GM23338 (cell line): ENCODE measurements at regions not wholly inside any gene's neighbourhood (a gene's known extent, or its start where the extent isn't known, plus 50 kb on each side); places are given as distances from the start of the nearest gene placed in this dataset.

ENCODE experiments used
- ATAC-seq: fragments of 200-7000 bp; cut with Tn5 transposase; 3 replicates; pipeline ENCODE4 v1.9.1; 2020
- DNase-seq: peaks from one replicate; pipeline ENCODE4 v3.0.0-alpha.2; 2015; ENCODE audit warnings: low spot score
- H2AFZ ChIP-seq: fragments of 200-600 bp; sonication (generic); 2 replicates; pipeline ENCODE4 v1.8.0; 2016; ENCODE audit warnings: antibody characterized with exemption, mild to moderate bottlenecking, moderate library complexity
- H3F3A ChIP-seq: fragments of 200-600 bp; sonication (generic); replicated peaks from 2 replicates; pipeline ENCODE4 v1.8.0; 2017; ENCODE audit warnings: antibody characterized with exemption, mixed run types, low read depth
- H3K27ac ChIP-seq: fragments of 200-600 bp; sonication (generic); 2 replicates; pipeline ENCODE4 v1.6.1; 2016; ENCODE audit warnings: low read depth
- H3K27me3 ChIP-seq: fragments of 200-600 bp; sonication (generic); 2 replicates; pipeline ENCODE4 v1.8.0; 2016; ENCODE audit warnings: mild to moderate bottlenecking, mixed run types, moderate library complexity; ENCODE audit not compliant: insufficient read depth
- H3K36me3 ChIP-seq: fragments of 200-600 bp; sonication (generic); 2 replicates; pipeline ENCODE4 v1.8.0; 2016; ENCODE audit warnings: mild to moderate bottlenecking; ENCODE audit not compliant: insufficient read depth
- H3K4me1 ChIP-seq: fragments of 200-600 bp; sonication (generic); 2 replicates; pipeline ENCODE4 v1.8.0; 2016; ENCODE audit warnings: mild to moderate bottlenecking, moderate library complexity; ENCODE audit not compliant: insufficient read depth
- H3K4me2 ChIP-seq: fragments of 200-600 bp; sonication (generic); 2 replicates; pipeline ENCODE4 v1.7.1; 2017; ENCODE audit warnings: mixed run types
- H3K4me3 ChIP-seq: fragments of 200-600 bp; sonication (generic); 2 replicates; pipeline ENCODE4 v1.6.1; 2016; ENCODE audit warnings: mixed run types
- H3K79me2 ChIP-seq: fragments of 200-600 bp; sonication (generic); replicated peaks from 2 replicates; pipeline ENCODE4 v1.8.0; 2017; ENCODE audit warnings: mild to moderate bottlenecking; ENCODE audit not compliant: insufficient read depth
- H3K9me2 ChIP-seq: fragments of 200-600 bp; sonication (generic); 2 replicates; pipeline ENCODE4 v1.8.0; 2017; ENCODE audit not compliant: insufficient read depth
- H4K20me1 ChIP-seq: fragments of 200-600 bp; sonication (generic); replicated peaks from 2 replicates; pipeline ENCODE4 v1.8.0; 2017; ENCODE audit warnings: mild to moderate bottlenecking; ENCODE audit not compliant: insufficient read depth
- H3K27ac Mint-ChIP-seq: 2 replicates; pipeline ENCODE4 v1.8.0; 2020; ENCODE audit warnings: inconsistent platforms, mild to moderate bottlenecking, moderate library complexity, mixed read lengths
- H3K27me3 Mint-ChIP-seq: 3 replicates; pipeline ENCODE4 v1.8.0; 2022; ENCODE audit warnings: low read depth, mild to moderate bottlenecking, moderate library complexity, mixed read lengths, inconsistent platforms; ENCODE audit not compliant: insufficient read depth, poor library complexity
- H3K36me3 Mint-ChIP-seq: 3 replicates; pipeline ENCODE4 v1.8.0; 2021; ENCODE audit warnings: low read depth, mild to moderate bottlenecking, inconsistent platforms, moderate library complexity, mixed read lengths
- H3K4me1 Mint-ChIP-seq: 3 replicates; pipeline ENCODE4 v1.8.0; 2020; ENCODE audit warnings: mild to moderate bottlenecking, inconsistent platforms, mixed read lengths
- H3K4me3 Mint-ChIP-seq: 3 replicates; pipeline ENCODE4 v1.8.0; 2021; ENCODE audit warnings: moderate library complexity, mild to moderate bottlenecking, inconsistent platforms, mixed read lengths
- H3K9me3 Mint-ChIP-seq: 3 replicates; pipeline ENCODE4 v1.8.0; 2020; ENCODE audit warnings: moderate library complexity, mild to moderate bottlenecking, inconsistent platforms, mixed read lengths
- CREB1 ChIP-seq: fragments of 250-450 bp; sonication (Bioruptor Pico); IDR thresholded peaks from 2 replicates; pipeline ENCODE4 v1.5.0; 2020; ENCODE audit warnings: low read depth, mild to moderate bottlenecking, moderate library complexity
- EZH2 ChIP-seq: fragments of 200-600 bp; sonication (generic); IDR thresholded peaks from one replicate; pipeline ENCODE4 v1.8.0; 2017; ENCODE audit warnings: antibody characterized with exemption, mild to moderate bottlenecking, low read depth; ENCODE audit not compliant: unreplicated experiment
- EZH2phosphoT487 ChIP-seq: fragments of 200-600 bp; sonication (generic); IDR thresholded peaks from one replicate; pipeline ENCODE4 v1.8.1; 2018; ENCODE audit warnings: antibody characterized with exemption; ENCODE audit not compliant: unreplicated experiment
- JUNB ChIP-seq: IDR thresholded peaks from one replicate; pipeline ENCODE4 v1.6.1; 2016; ENCODE audit warnings: antibody characterized with exemption; ENCODE audit not compliant: unreplicated experiment
- NANOG ChIP-seq: IDR thresholded peaks from 2 replicates; pipeline ENCODE4 v1.6.1; 2016; ENCODE audit warnings: antibody characterized with exemption, borderline replicate concordance
- POLR2AphosphoS5 ChIP-seq: IDR thresholded peaks from 2 replicates; pipeline ENCODE4 v1.6.1; 2016; ENCODE audit warnings: antibody characterized with exemption, low read depth
- STAT1 ChIP-seq: IDR thresholded peaks from one replicate; pipeline ENCODE4 v1.6.1; 2016; ENCODE audit warnings: antibody characterized with exemption; ENCODE audit not compliant: unreplicated experiment
- ZNF114 ChIP-seq: fragments of 250-450 bp; sonication (Bioruptor Pico); IDR thresholded peaks from 2 replicates; pipeline ENCODE4 v1.5.0; 2020; ENCODE audit warnings: mild to moderate bottlenecking, moderate library complexity
- ZNF331 ChIP-seq: fragments of 250-450 bp; sonication (Bioruptor Pico); IDR thresholded peaks from 2 replicates; pipeline ENCODE4 v1.5.0; 2020; ENCODE audit warnings: low read depth, mild to moderate bottlenecking, moderate library complexity
- TF ChIP-seq, protein P1 (sequence below): IDR thresholded peaks from 2 replicates; pipeline ENCODE4 v1.6.1; 2016; ENCODE audit warnings: antibody characterized with exemption
- TF ChIP-seq, protein P2 (sequence below), 2 experiments: fragments of 200-600 bp in 1 of 2; sonication (generic) in 1 of 2; conservative IDR thresholded peaks; 2 replicates each; pipeline versions ENCODE4 v1.5.1 to v1.6.1; 2016 to 2017; ENCODE audit warnings: antibody characterized with exemption in 2 of 2, low read depth in 2 of 2, mild to moderate bottlenecking in 2 of 2, moderate library complexity in 1 of 2
- TF ChIP-seq, protein P3 (sequence below): fragments of 250-450 bp; sonication (Bioruptor Pico); IDR thresholded peaks from 2 replicates; pipeline ENCODE4 v1.5.0; 2020; ENCODE audit warnings: mild to moderate bottlenecking, moderate library complexity
- TF ChIP-seq, protein P4 (sequence below): IDR thresholded peaks from one replicate; pipeline ENCODE4 v1.6.1; 2018; ENCODE audit warnings: antibody characterized with exemption; ENCODE audit not compliant: unreplicated experiment

DNA sequence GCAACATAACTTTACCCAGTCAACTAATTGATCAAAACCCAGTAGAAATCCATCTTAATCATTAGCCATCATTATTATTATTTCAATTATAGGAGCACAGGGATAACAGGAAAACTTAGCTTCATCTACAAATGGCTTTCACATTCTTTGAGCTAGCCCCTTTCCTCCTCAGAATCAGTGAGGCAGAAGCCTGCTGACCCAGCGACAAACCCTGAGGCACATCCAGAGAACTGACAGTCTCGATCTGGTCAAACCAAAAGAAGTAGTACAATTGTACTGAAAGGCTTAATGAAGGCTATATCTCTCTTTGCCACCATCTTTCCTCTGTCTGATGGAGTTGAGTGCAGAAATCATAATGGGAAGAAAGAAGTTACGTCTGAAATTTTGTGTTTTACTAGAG is 109.8 kb upstream of the ARID2 start:
- no peak overlapping the region for H3K4me3 Mint-ChIP-seq
- no peak for DNase-seq
- no peak for ATAC-seq
- Histone ChIP-seq H3K9me2 (no peaks in the 10 kb centered on the region), H3K36me3 (no peaks in the 10 kb centered on the region), H3F3A (no peaks in the 10 kb centered on the region), H3K79me2 (no peaks in the 10 kb centered on the region), H2AFZ (no peak overlapping the region; the same call in 1 of the 2 replicates), H3K4me1 (no peaks in the 10 kb centered on the region), H3K4me3 (no peak overlapping the region), H3K27me3 (no peaks in the 10 kb centered on the region), H4K20me1 (no peaks in the 10 kb centered on the region), H3K27ac (no peak overlapping the region), H3K4me2 (no peak overlapping the region)
- H3K9me3 Mint-ChIP-seq = 0 out of 3 replicates have a peak, but pooled peaks cover 2% of the 10 kb centered on the region
- TF ChIP-seq STAT1 (no peak), CREB1 (CRISPR knock-in tag) (no peak), ZNF331 (CRISPR knock-in tag) (no peak), JUNB (no peak), EZH2 (no peak), NANOG (no peak), EZH2phosphoT487 (no peak), POLR2AphosphoS5 (no peak), ZNF114 (CRISPR knock-in tag) (no peak)
- TF ChIP-seq, protein P1, sequence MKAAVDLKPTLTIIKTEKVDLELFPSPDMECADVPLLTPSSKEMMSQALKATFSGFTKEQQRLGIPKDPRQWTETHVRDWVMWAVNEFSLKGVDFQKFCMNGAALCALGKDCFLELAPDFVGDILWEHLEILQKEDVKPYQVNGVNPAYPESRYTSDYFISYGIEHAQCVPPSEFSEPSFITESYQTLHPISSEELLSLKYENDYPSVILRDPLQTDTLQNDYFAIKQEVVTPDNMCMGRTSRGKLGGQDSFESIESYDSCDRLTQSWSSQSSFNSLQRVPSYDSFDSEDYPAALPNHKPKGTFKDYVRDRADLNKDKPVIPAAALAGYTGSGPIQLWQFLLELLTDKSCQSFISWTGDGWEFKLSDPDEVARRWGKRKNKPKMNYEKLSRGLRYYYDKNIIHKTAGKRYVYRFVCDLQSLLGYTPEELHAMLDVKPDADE = no peak
- TF ChIP-seq, protein P2, sequence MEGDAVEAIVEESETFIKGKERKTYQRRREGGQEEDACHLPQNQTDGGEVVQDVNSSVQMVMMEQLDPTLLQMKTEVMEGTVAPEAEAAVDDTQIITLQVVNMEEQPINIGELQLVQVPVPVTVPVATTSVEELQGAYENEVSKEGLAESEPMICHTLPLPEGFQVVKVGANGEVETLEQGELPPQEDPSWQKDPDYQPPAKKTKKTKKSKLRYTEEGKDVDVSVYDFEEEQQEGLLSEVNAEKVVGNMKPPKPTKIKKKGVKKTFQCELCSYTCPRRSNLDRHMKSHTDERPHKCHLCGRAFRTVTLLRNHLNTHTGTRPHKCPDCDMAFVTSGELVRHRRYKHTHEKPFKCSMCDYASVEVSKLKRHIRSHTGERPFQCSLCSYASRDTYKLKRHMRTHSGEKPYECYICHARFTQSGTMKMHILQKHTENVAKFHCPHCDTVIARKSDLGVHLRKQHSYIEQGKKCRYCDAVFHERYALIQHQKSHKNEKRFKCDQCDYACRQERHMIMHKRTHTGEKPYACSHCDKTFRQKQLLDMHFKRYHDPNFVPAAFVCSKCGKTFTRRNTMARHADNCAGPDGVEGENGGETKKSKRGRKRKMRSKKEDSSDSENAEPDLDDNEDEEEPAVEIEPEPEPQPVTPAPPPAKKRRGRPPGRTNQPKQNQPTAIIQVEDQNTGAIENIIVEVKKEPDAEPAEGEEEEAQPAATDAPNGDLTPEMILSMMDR (conservative IDR thresholded peaks at IDR 0.05; ENCODE audit: low read depth in 2 of 2) = no peak
- TF ChIP-seq, protein P3, sequence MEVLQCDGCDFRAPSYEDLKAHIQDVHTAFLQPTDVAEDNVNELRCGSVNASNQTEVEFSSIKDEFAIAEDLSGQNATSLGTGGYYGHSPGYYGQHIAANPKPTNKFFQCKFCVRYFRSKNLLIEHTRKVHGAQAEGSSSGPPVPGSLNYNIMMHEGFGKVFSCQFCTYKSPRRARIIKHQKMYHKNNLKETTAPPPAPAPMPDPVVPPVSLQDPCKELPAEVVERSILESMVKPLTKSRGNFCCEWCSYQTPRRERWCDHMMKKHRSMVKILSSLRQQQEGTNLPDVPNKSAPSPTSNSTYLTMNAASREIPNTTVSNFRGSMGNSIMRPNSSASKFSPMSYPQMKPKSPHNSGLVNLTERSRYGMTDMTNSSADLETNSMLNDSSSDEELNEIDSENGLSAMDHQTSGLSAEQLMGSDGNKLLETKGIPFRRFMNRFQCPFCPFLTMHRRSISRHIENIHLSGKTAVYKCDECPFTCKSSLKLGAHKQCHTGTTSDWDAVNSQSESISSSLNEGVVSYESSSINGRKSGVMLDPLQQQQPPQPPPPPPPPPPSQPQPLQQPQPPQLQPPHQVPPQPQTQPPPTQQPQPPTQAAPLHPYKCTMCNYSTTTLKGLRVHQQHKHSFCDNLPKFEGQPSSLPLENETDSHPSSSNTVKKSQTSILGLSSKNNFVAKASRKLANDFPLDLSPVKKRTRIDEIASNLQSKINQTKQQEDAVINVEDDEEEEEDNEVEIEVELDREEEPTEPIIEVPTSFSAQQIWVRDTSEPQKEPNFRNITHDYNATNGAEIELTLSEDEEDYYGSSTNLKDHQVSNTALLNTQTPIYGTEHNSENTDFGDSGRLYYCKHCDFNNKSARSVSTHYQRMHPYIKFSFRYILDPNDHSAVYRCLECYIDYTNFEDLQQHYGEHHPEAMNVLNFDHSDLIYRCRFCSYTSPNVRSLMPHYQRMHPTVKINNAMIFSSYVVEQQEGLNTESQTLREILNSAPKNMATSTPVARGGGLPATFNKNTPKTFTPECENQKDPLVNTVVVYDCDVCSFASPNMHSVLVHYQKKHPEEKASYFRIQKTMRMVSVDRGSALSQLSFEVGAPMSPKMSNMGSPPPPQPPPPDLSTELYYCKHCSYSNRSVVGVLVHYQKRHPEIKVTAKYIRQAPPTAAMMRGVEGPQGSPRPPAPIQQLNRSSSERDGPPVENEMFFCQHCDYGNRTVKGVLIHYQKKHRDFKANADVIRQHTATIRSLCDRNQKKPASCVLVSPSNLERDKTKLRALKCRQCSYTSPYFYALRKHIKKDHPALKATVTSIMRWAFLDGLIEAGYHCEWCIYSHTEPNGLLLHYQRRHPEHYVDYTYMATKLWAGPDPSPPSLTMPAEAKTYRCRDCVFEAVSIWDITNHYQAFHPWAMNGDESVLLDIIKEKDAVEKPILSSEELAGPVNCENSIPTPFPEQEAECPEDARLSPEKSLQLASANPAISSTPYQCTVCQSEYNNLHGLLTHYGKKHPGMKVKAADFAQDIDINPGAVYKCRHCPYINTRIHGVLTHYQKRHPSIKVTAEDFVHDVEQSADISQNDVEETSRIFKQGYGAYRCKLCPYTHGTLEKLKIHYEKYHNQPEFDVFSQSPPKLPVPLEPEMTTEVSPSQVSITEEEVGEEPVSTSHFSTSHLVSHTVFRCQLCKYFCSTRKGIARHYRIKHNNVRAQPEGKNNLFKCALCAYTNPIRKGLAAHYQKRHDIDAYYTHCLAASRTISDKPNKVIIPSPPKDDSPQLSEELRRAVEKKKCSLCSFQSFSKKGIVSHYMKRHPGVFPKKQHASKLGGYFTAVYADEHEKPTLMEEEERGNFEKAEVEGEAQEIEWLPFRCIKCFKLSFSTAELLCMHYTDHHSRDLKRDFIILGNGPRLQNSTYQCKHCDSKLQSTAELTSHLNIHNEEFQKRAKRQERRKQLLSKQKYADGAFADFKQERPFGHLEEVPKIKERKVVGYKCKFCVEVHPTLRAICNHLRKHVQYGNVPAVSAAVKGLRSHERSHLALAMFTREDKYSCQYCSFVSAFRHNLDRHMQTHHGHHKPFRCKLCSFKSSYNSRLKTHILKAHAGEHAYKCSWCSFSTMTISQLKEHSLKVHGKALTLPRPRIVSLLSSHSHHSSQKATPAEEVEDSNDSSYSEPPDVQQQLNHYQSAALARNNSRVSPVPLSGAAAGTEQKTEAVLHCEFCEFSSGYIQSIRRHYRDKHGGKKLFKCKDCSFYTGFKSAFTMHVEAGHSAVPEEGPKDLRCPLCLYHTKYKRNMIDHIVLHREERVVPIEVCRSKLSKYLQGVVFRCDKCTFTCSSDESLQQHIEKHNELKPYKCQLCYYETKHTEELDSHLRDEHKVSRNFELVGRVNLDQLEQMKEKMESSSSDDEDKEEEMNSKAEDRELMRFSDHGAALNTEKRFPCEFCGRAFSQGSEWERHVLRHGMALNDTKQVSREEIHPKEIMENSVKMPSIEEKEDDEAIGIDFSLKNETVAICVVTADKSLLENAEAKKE = no peak
- TF ChIP-seq, protein P4, sequence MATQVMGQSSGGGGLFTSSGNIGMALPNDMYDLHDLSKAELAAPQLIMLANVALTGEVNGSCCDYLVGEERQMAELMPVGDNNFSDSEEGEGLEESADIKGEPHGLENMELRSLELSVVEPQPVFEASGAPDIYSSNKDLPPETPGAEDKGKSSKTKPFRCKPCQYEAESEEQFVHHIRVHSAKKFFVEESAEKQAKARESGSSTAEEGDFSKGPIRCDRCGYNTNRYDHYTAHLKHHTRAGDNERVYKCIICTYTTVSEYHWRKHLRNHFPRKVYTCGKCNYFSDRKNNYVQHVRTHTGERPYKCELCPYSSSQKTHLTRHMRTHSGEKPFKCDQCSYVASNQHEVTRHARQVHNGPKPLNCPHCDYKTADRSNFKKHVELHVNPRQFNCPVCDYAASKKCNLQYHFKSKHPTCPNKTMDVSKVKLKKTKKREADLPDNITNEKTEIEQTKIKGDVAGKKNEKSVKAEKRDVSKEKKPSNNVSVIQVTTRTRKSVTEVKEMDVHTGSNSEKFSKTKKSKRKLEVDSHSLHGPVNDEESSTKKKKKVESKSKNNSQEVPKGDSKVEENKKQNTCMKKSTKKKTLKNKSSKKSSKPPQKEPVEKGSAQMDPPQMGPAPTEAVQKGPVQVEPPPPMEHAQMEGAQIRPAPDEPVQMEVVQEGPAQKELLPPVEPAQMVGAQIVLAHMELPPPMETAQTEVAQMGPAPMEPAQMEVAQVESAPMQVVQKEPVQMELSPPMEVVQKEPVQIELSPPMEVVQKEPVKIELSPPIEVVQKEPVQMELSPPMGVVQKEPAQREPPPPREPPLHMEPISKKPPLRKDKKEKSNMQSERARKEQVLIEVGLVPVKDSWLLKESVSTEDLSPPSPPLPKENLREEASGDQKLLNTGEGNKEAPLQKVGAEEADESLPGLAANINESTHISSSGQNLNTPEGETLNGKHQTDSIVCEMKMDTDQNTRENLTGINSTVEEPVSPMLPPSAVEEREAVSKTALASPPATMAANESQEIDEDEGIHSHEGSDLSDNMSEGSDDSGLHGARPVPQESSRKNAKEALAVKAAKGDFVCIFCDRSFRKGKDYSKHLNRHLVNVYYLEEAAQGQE = no peak
- H3K4me1 Mint-ChIP-seq = no peaks in the 10 kb centered on the region
- H3K36me3 Mint-ChIP-seq = no peaks in the 10 kb centered on the region
- no peak overlapping the region for H3K27ac Mint-ChIP-seq
- no peaks in the 10 kb centered on the region for H3K27me3 Mint-ChIP-seq
